Activated CD4-positive, alpha-beta T cell treated with anti-CD3 and anti-CD28 coated beads, Interleukin-2, amount 50 U/mL, for 1 hour (primary cell): ENCODE measurements at regions not wholly inside any gene's neighbourhood (a gene's known extent, or its start where the extent isn't known, plus 50 kb on each side); places are given as distances from the start of the nearest gene placed in this dataset.
"Not testable (repeated sequence)": the region's sequence is repeated elsewhere in the genome, so short reads cannot be mapped to it uniquely, and the experiment has no call there.

Experiments used
- DNase-seq: peaks from one replicate; pipeline ENCODE4 v3.0.0-alpha.2; 2020

- DNase-seq = no peak
These were observed 877.1 kb upstream of the KLHL1 start for GRCh38 chr13:70985371-70985770.

- not testable (repeated sequence) for DNase-seq
These were observed 873.0 kb upstream of the KLHL1 start for GRCh38 chr13:70981219-70981618.

GRCh38 chr13:70969321-70969720 lies 861.1 kb upstream of the KLHL1 start:
- no peak for DNase-seq

- DNase-seq = no peak
These were observed 859.3 kb upstream of the KLHL1 start for GRCh38 chr13:70967564-70967963.

- DNase-seq = no peak
These were observed 856.6 kb upstream of the KLHL1 start for GRCh38 chr13:70964874-70965273.

GRCh38 chr13:70964124-70964523 lies 855.9 kb upstream of the KLHL1 start:
- DNase-seq = no peak

- DNase-seq = no peak
These were observed 852.7 kb upstream of the KLHL1 start for GRCh38 chr13:70960841-70961443.

- no peak for DNase-seq
These were observed 851.0 kb upstream of the KLHL1 start for GRCh38 chr13:70959035-70959775.

GRCh38 chr13:70955887-70956286 lies 847.6 kb upstream of the KLHL1 start:
- DNase-seq = no peak

GRCh38 chr13:70950664-70951063 lies 842.4 kb upstream of the KLHL1 start:
- DNase-seq = no peak

- DNase-seq = no peak
These were observed 837.3 kb upstream of the KLHL1 start for GRCh38 chr13:70945506-70945905.

- no peak for DNase-seq
These were observed 833.2 kb upstream of the KLHL1 start for GRCh38 chr13:70941454-70941853.

- no peak for DNase-seq
These were observed 830.2 kb upstream of the KLHL1 start for GRCh38 chr13:70938462-70938861.

GRCh38 chr13:70932511-70932910 lies 824.3 kb upstream of the KLHL1 start:
- DNase-seq = no peak

GRCh38 chr13:70923863-70924752 lies 815.9 kb upstream of the KLHL1 start:
- no peak for DNase-seq

- DNase-seq = no peak
These were observed 803.0 kb upstream of the KLHL1 start for GRCh38 chr13:70911286-70911685.

GRCh38 chr13:70908795-70909194 lies 800.5 kb upstream of the KLHL1 start:
- DNase-seq = no peak

- DNase-seq = no peak
These were observed 796.8 kb upstream of the KLHL1 start for GRCh38 chr13:70905035-70905434.

GRCh38 chr13:70896136-70896535 lies 787.9 kb upstream of the KLHL1 start:
- no peak for DNase-seq

- DNase-seq = no peak
These were observed 787.3 kb upstream of the KLHL1 start for GRCh38 chr13:70895599-70895998.

- no peak for DNase-seq
These were observed 786.0 kb upstream of the KLHL1 start for GRCh38 chr13:70894258-70894657.

- no peak for DNase-seq
These were observed 785.6 kb upstream of the KLHL1 start for GRCh38 chr13:70893832-70894231.

GRCh38 chr13:70890289-70890688 lies 782.0 kb upstream of the KLHL1 start:
- DNase-seq = no peak

- DNase-seq = no peak
These were observed 780.9 kb upstream of the KLHL1 start for GRCh38 chr13:70889163-70889562.
